ENCODE measurements at regions not wholly inside any gene's neighbourhood (a gene's known extent, or its start where the extent isn't known, plus 50 kb on each side); places are given as distances from the start of the nearest gene placed in this dataset.

GRCh38 chr6:15945593-15946159 is 183.2 kb upstream of the MYLIP start:
- no peak for FAIRE-seq
- Histone ChIP-seq H4K20me1 (ENCODE audit: control insufficient read depth, insufficient read depth) (no peaks in the 10 kb centered on the region), H3K27me3 (replicated peaks in 1 of 2; ENCODE audit: control insufficient read depth in 2 of 2, insufficient read depth in 2 of 2, low read length in 1 of 2) (no peaks in the 10 kb centered on the region), H3K4me3 (no peak overlapping the region), H3K27ac (ENCODE audit: control insufficient read depth, insufficient read depth) (no peak overlapping the region), H3K36me3 (ENCODE audit: control insufficient read depth in 2 of 2, insufficient read depth in 2 of 2, low read length in 1 of 2) (no peaks in the 10 kb centered on the region), H2AFZ (ENCODE audit: control insufficient read depth, low read depth, low read length) (no peak overlapping the region), H3K4me2 (ENCODE audit: control insufficient read depth, insufficient read depth) (no peak overlapping the region), H3K79me2 (ENCODE audit: control insufficient read depth, insufficient read depth, low read length) (no peaks in the 10 kb centered on the region), H3K9me3 (replicated peaks; ENCODE audit: control insufficient read depth, insufficient read depth, low read length) (no peaks in the 10 kb centered on the region), H3K9ac (ENCODE audit: control insufficient read depth, insufficient read depth, low read length) (no peak overlapping the region), H3K4me1 (ENCODE audit: control insufficient read depth, insufficient read depth, low read length) (peaks cover 3% of the 10 kb centered on the region; the same call in 1 of the 2 replicates)
- TF ChIP-seq, protein P1, sequence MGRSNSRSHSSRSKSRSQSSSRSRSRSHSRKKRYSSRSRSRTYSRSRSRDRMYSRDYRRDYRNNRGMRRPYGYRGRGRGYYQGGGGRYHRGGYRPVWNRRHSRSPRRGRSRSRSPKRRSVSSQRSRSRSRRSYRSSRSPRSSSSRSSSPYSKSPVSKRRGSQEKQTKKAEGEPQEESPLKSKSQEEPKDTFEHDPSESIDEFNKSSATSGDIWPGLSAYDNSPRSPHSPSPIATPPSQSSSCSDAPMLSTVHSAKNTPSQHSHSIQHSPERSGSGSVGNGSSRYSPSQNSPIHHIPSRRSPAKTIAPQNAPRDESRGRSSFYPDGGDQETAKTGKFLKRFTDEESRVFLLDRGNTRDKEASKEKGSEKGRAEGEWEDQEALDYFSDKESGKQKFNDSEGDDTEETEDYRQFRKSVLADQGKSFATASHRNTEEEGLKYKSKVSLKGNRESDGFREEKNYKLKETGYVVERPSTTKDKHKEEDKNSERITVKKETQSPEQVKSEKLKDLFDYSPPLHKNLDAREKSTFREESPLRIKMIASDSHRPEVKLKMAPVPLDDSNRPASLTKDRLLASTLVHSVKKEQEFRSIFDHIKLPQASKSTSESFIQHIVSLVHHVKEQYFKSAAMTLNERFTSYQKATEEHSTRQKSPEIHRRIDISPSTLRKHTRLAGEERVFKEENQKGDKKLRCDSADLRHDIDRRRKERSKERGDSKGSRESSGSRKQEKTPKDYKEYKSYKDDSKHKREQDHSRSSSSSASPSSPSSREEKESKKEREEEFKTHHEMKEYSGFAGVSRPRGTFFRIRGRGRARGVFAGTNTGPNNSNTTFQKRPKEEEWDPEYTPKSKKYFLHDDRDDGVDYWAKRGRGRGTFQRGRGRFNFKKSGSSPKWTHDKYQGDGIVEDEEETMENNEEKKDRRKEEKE (IDR thresholded peaks at IDR 0.05) = no peak
- TF ChIP-seq ASH2L (IDR thresholded peaks at IDR 0.05; ENCODE audit: borderline replicate concordance, low read depth) = no peak
- TF ChIP-seq NR2F1 (conservative IDR thresholded peaks at IDR 0.05) = no peak
- no peak for TF ChIP-seq NR2C1 (IDR thresholded peaks at IDR 0.05)
- TF ChIP-seq NKRF (conservative IDR thresholded peaks at IDR 0.05) = no peak
- no peak for TF ChIP-seq CHD2 (IDR thresholded peaks at IDR 0.05; ENCODE audit: borderline replicate concordance, low read depth, low read length)
- TF ChIP-seq SPI1 (IDR thresholded peaks at IDR 0.05; ENCODE audit: borderline replicate concordance, insufficient read depth, low read depth, low read length) = no peak
- no peak for TF ChIP-seq GABPA (IDR thresholded peaks at IDR 0.05; ENCODE audit: low read depth)
- TF ChIP-seq RAD21 (IDR thresholded peaks at IDR 0.05; ENCODE audit: insufficient read depth, low read depth, low read length) = no peak
- TF ChIP-seq HDGF (IDR thresholded peaks at IDR 0.05) = no peak
- intact Hi-C loops (cut with micrococcal nuclease; ENCODE audit: unreplicated experiment) (no loop called here), in situ Hi-C loops (cut with MboI) (no loop called here)
- ATAC-seq = no peak
- no TSS peak for BruUV-seq (replicated peaks)
- SMC1A ChIA-PET (ENCODE audit: uncharacterized antibody, unreplicated experiment) = interaction anchor here (0.9 to 3.8 kb wide), 6 partner anchors 8 to 142 kb away, joined by 3 to 17 read pairs (median 4); no protein-coding TSS in a partner anchor
- POLR2A ChIA-PET = interaction anchor here (0.7 to 1.4 kb wide), 3 partner anchors 8 to 121 kb away, joined by 3 to 5 read pairs (median 3); no protein-coding TSS in a partner anchor
- 91% methylated on average over 2 of the region's 2 CpGs for WGBS (ENCODE audit: insufficient coverage, insufficient replicate concordance, low lambda C conversion rate, missing lambda C conversion rate)
- no peak for DNase-seq (ENCODE audit: low read depth, low spot score)
- RAD21 ChIA-PET (ENCODE audit: unreplicated experiment) = interaction anchor here (2.6 kb wide), 1 partner anchor 44 kb away, joined by 9 read pairs; no protein-coding TSS in a partner anchor
- CTCF ChIA-PET = interaction anchor here (1.0 kb wide), 1 partner anchor 183 kb away, joined by 3 read pairs; the partner anchor contains the start of gene MYLIP

Data from GM12878 (cell line).